Memory B cell (primary cell): ENCODE measurements at regions not wholly inside any gene's neighbourhood (a gene's known extent, or its start where the extent isn't known, plus 50 kb on each side); places are given as distances from the start of the nearest gene placed in this dataset.

Experiments
- ATAC-seq: fragments of 150-1000 bp; cut with Tn5 transposase; 2 replicates; pipeline ENCODE4 v1.10.0; 2021; ENCODE audit warnings: low read depth, mild to moderate bottlenecking, moderate library complexity
- DNase-seq, 2 donors: peaks; one replicate each; pipeline ENCODE4 v3.0.0; 2022; ENCODE audit warnings: low spot score in 2 of 2
- H3K27ac Mint-ChIP-seq: one replicate; pipeline ENCODE4 v1.8.0; 2022; ENCODE audit warnings: mild to moderate bottlenecking, moderate library complexity, mixed read lengths
- H3K27me3 Mint-ChIP-seq: one replicate; pipeline ENCODE4 v1.8.0; 2022; ENCODE audit warnings: mixed read lengths
- H3K36me3 Mint-ChIP-seq: one replicate; pipeline ENCODE4 v1.8.0; 2022; ENCODE audit warnings: mild to moderate bottlenecking, mixed read lengths
- H3K4me1 Mint-ChIP-seq: one replicate; pipeline ENCODE4 v1.8.0; 2022; ENCODE audit warnings: mixed read lengths
- H3K4me3 Mint-ChIP-seq: one replicate; pipeline ENCODE4 v1.8.0; 2022; ENCODE audit warnings: mild to moderate bottlenecking, moderate library complexity, mixed read lengths
- H3K9me3 Mint-ChIP-seq: one replicate; pipeline ENCODE4 v1.8.0; 2022; ENCODE audit warnings: mixed read lengths

DNA sequence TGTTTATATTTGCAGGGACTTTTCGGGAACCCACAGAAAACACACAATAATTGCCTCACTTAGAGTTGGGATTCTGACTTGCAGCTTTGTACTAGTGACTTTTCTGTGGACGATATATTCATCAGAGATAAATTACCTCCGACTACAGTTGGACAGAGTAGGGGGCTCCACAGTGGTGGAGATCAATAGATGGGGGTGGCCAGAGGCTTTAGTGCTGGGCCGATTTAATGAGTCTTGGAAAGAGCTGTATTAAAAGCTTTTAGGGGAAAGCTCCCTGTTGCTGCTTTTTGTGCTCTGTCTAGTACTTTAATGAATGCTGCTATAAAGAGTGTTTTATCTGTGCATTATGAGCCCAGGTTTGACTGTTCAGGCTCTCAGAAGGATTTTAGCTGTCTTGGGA lies 359.2 kb upstream of the DPYD start:
- peaks cover 3% of the 10 kb centered on the region for H3K9me3 Mint-ChIP-seq
- no peaks in the 10 kb centered on the region for H3K27me3 Mint-ChIP-seq
- no peaks in the 10 kb centered on the region for H3K4me1 Mint-ChIP-seq
- no peak for DNase-seq
- no peak for ATAC-seq
- H3K27ac Mint-ChIP-seq: no peak overlapping the region
- H3K36me3 Mint-ChIP-seq: no peaks in the 10 kb centered on the region
- no peak overlapping the region for H3K4me3 Mint-ChIP-seq

DNA sequence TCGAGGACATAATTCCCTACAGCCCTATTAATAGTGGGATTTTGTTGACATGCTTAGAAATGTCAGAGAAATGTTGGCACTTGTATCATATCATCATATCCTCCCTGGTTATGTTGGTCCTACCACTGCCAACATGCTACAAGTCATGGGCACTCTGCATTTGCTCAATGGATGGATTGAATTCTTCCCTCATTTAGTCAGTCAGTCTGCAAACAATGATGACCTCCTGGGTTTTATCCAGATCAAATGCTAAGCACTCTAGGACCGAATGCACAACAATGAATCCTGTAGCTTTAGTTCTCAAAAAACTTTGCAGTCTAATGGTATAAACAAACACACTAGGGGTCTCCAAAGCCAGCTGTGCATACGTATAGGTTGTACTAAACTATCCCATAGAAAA lies 357.2 kb upstream of the DPYD start:
- no peaks in the 10 kb centered on the region for H3K4me1 Mint-ChIP-seq
- H3K4me3 Mint-ChIP-seq: no peak overlapping the region
- H3K27ac Mint-ChIP-seq: no peak overlapping the region
- no peaks in the 10 kb centered on the region for H3K9me3 Mint-ChIP-seq
- no peaks in the 10 kb centered on the region for H3K36me3 Mint-ChIP-seq
- ATAC-seq (no peak), DNase-seq (no peak)
- H3K27me3 Mint-ChIP-seq: no peaks in the 10 kb centered on the region

DNA sequence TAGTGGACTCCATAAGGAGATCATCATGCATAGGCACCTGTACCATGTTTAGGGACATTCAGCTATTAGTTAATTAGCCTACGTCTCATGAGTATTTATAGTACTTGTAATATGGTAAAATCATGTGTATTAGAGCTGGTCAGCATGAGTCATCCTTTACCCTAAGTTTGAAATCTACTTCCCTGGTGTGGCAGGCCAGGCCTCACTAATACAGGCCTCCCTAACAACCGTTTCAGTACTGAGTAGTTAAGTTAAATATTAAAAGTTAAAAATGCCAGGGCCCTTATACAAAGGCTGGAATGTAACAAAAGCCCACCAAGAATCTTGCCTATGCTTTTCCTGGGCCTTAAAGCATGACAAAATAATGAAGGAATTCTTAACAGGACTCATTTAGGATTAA lies 356.3 kb upstream of the DPYD start:
- ATAC-seq: no peak
- Mint-ChIP-seq H3K36me3 (no peaks in the 10 kb centered on the region), H3K27me3 (no peaks in the 10 kb centered on the region), H3K9me3 (no peaks in the 10 kb centered on the region), H3K27ac (no peak overlapping the region), H3K4me3 (no peak overlapping the region), H3K4me1 (no peaks in the 10 kb centered on the region)
- no peak for DNase-seq

DNA sequence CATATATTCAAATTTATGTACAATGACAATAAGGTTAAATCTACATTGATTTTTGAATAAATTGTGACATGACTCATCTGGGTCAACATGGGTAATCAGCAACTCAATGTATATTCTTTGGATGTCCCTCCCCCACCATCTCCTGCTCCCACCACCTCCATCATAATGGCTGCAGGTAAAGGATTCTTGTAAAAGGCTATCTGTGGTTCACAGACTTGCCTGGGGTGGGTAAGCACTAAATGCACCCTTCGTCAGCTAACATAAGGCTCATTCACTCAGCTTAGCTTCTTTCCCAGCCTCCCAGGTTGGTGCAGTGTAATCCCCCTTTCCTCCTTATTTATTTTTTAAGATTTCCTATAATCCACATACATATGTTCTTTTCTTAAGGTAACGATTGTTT lies 355.7 kb upstream of the DPYD start:
- H3K36me3 Mint-ChIP-seq: no peaks in the 10 kb centered on the region
- no peak overlapping the region for H3K27ac Mint-ChIP-seq
- ATAC-seq (no peak), DNase-seq (no peak)
- H3K9me3 Mint-ChIP-seq: no peaks in the 10 kb centered on the region
- H3K4me3 Mint-ChIP-seq: no peak overlapping the region
- H3K27me3 Mint-ChIP-seq: no peaks in the 10 kb centered on the region
- no peaks in the 10 kb centered on the region for H3K4me1 Mint-ChIP-seq

DNA sequence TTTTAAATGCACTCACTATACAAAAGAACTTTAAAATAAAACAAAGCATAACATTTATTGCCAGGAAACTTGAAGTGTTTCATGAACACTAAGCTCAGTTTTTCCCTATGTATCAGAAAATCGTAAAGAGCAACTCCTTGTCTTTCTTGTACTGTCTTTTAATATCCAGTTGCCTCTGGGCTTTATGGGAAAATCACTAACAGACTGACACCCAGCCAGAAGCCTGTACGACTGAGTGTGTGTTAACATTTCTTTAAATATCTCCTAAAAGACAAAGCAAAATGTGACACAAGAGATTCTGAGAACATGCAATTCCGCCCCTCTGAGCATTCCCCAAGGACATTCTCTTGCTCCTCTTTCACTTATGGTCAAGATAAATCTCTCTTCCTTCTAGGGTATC lies 347.5 kb upstream of the DPYD start:
- DNase-seq (no peak), ATAC-seq (no peak)
- no peaks in the 10 kb centered on the region for H3K27me3 Mint-ChIP-seq
- H3K9me3 Mint-ChIP-seq: no peaks in the 10 kb centered on the region
- no peak overlapping the region for H3K4me3 Mint-ChIP-seq
- no peaks in the 10 kb centered on the region for H3K36me3 Mint-ChIP-seq
- no peak overlapping the region for H3K27ac Mint-ChIP-seq
- H3K4me1 Mint-ChIP-seq: no peaks in the 10 kb centered on the region

DNA sequence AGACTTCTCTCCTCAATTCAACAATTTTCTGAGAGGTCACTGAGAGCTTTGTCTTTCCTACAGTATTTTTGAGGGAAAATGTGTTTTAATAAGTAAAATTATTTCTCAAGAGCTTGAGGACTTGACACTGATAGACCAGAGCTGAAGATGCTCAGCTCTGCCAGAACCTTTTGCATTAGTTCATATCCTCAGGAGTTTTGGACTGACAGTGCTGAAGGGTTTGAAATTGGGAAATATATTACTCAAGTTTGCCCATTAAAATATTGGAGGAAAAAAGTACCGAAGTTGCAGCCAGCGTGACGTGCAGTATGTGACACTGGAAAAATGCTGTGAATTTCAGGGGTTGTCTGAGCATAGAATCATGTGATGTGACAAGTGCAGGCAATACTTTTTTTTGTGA lies 346.6 kb upstream of the DPYD start:
- no peaks in the 10 kb centered on the region for H3K36me3 Mint-ChIP-seq
- no peak for ATAC-seq
- no peak overlapping the region for H3K4me3 Mint-ChIP-seq
- H3K27ac Mint-ChIP-seq: no peak overlapping the region
- no peaks in the 10 kb centered on the region for H3K9me3 Mint-ChIP-seq
- no peaks in the 10 kb centered on the region for H3K4me1 Mint-ChIP-seq
- no peak for DNase-seq
- no peaks in the 10 kb centered on the region for H3K27me3 Mint-ChIP-seq

DNA sequence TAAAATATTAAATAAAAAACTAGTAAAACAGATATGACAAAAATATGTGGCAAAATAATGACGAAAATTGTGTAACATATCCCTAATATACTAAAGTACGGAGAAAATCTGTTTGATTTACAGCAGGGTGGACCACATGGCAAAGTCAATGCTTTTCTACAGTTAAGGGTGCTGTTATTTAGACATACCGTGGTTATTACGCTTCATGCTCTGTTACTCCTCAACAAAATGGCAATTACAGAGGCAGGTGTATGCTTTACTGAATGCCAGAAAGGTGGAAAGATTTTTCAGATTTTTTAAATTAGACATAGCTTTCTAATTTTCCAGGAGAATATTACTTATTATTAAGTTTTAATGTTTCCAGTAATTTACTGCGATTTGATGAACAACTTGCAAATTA lies 343.9 kb upstream of the DPYD start:
- Mint-ChIP-seq H3K27ac (no peak overlapping the region), H3K4me1 (no peaks in the 10 kb centered on the region), H3K9me3 (peaks cover 1% of the 10 kb centered on the region), H3K27me3 (no peaks in the 10 kb centered on the region), H3K4me3 (no peak overlapping the region), H3K36me3 (no peaks in the 10 kb centered on the region)
- ATAC-seq: no peak
- DNase-seq: no peak

DNA sequence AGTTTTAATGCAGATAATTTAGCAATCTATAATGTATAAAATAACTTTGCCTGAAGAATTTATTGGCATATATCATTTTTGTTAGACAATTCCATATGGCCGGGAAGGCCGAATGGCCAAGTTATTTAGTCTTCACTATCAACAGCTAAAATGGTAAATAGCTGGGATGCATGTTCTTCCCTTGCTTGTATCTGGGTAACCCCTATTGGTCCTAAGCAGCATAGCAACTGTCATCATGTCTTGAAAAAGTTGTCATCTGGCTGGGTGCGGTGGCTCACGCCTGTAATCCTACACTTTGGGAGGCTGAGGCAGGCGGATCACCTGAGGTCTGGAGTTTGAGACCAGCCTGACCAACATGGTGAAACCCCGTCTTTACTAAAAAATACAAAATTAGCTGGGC lies 340.0 kb upstream of the DPYD start:
- H3K27me3 Mint-ChIP-seq: no peaks in the 10 kb centered on the region
- no peak overlapping the region for H3K27ac Mint-ChIP-seq
- peaks cover 1% of the 10 kb centered on the region for H3K9me3 Mint-ChIP-seq
- no peak overlapping the region for H3K4me3 Mint-ChIP-seq
- no peaks in the 10 kb centered on the region for H3K36me3 Mint-ChIP-seq
- no peaks in the 10 kb centered on the region for H3K4me1 Mint-ChIP-seq
- no peak for DNase-seq
- no peak for ATAC-seq

DNA sequence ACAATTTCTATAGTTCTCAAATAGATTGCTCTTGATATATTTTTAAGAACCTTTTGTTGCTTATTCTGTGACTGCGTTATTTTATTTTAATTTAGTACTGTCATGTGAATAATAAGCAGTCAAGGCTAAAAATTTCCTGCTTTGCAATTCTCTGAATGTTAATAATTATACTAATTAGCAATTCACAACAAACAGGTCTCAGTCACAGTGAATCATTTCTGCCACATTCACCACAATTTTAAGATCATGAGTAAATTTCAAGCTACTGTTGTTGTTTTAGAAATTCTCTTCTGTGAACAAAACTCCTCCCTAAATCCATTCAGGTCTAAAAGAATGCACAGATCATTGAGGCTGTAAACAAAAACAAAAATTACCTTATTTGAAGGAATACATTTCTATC lies 339.6 kb upstream of the DPYD start:
- Mint-ChIP-seq H3K27ac (no peak overlapping the region), H3K9me3 (peaks cover 1% of the 10 kb centered on the region), H3K36me3 (no peaks in the 10 kb centered on the region), H3K27me3 (no peaks in the 10 kb centered on the region), H3K4me3 (no peak overlapping the region), H3K4me1 (no peaks in the 10 kb centered on the region)
- ATAC-seq (no peak), DNase-seq (no peak)

DNA sequence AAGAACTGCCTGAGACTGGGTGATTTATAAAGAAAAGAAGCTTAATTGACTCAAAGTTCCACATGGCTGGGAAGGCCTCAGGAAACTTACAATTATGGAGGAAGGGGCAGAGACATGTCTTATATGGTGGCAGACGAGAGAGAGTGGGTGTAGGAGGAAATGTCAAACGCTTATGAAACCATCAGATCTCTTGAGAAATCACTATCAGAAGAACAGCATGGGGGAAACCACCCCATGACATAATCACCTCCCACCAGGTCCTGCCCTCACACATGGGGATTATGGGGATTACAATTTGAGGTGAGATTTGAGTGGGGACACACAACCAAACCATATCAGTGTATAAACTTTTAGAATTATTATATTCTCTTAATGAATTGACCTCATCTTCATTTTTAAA lies 335.9 kb upstream of the DPYD start:
- Mint-ChIP-seq H3K36me3 (no peaks in the 10 kb centered on the region), H3K27me3 (no peaks in the 10 kb centered on the region), H3K4me1 (no peaks in the 10 kb centered on the region), H3K9me3 (peaks cover 1% of the 10 kb centered on the region), H3K27ac (no peak overlapping the region), H3K4me3 (no peak overlapping the region)
- no peak for ATAC-seq
- no peak for DNase-seq

DNA sequence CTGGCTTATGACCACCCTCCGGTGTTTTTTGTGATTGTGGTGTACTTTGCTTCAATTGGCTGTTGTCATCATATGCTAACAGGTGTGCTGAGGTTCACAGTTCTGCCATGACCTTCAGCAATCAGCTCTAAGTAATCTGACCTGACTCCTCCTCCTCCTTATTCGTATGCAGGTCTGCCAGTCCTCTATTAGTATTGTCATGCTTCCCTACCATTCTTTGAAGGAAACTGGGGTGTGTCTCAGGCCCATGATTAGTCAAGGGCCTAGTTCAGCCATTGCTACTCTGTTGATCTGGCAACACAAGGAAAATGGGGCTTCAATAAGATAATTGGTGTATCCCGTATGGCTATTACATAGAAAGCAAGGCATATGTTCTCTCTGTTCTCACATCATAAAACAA lies 332.3 kb upstream of the DPYD start:
- Mint-ChIP-seq H3K4me1 (no peaks in the 10 kb centered on the region), H3K27ac (no peak overlapping the region), H3K27me3 (no peaks in the 10 kb centered on the region), H3K9me3 (peaks cover 3% of the 10 kb centered on the region), H3K36me3 (no peaks in the 10 kb centered on the region), H3K4me3 (no peak overlapping the region)
- DNase-seq (no peak), ATAC-seq (no peak)

DNA sequence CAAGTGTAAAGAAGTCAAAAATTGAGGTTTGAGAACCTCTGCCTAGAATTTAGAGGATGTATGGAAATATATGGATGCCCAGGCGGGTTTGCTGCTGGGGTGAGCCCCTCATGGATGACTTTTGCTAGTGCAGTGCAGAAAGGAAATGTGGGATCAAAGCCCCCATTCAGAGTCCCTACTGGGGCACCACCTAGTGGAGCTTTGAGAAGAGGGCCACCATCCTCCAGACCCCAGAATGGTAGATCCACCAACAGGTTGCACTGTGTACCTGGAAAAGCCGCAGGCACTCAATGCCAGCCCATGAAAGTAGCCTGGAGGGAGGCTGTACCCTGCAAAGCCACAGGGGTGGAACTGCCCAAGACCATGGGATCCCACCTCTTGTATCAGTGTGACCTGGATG lies 330.7 kb upstream of the DPYD start:
- no peaks in the 10 kb centered on the region for H3K4me1 Mint-ChIP-seq

DNA sequence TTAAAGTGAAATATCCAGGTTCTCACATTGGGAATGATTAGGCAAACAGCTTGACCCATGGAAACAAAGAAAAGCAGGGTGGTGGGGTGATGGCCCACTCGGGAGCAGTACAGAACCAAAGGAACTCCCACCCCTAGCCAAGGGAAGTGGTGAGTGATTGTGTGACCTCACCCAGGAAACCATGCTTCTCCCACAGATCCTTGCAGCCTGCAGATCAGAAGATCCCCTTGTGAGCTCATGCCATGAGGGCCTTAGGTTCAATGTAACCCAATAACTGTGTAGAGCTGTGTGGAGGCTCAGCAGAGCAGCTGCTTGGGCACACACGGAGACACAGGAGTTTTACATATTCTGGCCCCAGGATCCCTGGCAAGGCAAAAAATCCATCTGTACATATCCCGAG lies 311.8 kb upstream of the DPYD start:
- peaks cover 20% of the 10 kb centered on the region for H3K9me3 Mint-ChIP-seq

More for the DNA sequence above, 330.7 kb upstream of the DPYD start:
- H3K27ac Mint-ChIP-seq: no peak overlapping the region
- H3K27me3 Mint-ChIP-seq: no peaks in the 10 kb centered on the region
- H3K36me3 Mint-ChIP-seq: no peaks in the 10 kb centered on the region
- H3K9me3 Mint-ChIP-seq: peaks cover 3% of the 10 kb centered on the region
- DNase-seq: no peak
- H3K4me3 Mint-ChIP-seq: no peak overlapping the region
- ATAC-seq: no peak

DNA sequence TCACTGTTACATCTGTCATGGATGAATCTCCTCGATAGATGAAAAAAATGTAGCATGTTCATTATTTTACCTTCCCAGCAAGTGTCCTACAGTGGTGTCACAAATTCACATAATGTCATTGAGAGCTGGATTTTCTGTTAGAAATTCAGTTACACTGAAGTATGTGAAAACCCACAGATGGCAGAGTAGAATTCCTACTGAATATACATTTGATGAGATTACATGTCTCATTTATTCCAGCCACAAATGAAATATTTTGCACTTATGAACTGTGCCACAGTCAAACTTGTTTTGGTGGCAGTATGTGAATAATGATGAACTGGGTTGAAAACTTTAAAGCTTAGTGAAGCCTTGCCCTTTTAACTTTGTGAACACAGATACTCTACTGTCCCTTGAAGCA lies 301.9 kb upstream of the DPYD start:
- ATAC-seq: no peak
- no peaks in the 10 kb centered on the region for H3K36me3 Mint-ChIP-seq
- H3K9me3 Mint-ChIP-seq: peaks cover 4% of the 10 kb centered on the region
- H3K27me3 Mint-ChIP-seq: no peaks in the 10 kb centered on the region
- H3K4me1 Mint-ChIP-seq: no peaks in the 10 kb centered on the region
- DNase-seq: no peak
- no peak overlapping the region for H3K27ac Mint-ChIP-seq
- H3K4me3 Mint-ChIP-seq: no peak overlapping the region

More for the DNA sequence above, 311.8 kb upstream of the DPYD start:
- ATAC-seq: no peak
- no peaks in the 10 kb centered on the region for H3K27me3 Mint-ChIP-seq
- no peaks in the 10 kb centered on the region for H3K4me1 Mint-ChIP-seq
- DNase-seq: no peak
- peaks cover 1% of the 10 kb centered on the region for H3K36me3 Mint-ChIP-seq
- H3K4me3 Mint-ChIP-seq: no peak overlapping the region
- H3K27ac Mint-ChIP-seq: no peak overlapping the region

DNA sequence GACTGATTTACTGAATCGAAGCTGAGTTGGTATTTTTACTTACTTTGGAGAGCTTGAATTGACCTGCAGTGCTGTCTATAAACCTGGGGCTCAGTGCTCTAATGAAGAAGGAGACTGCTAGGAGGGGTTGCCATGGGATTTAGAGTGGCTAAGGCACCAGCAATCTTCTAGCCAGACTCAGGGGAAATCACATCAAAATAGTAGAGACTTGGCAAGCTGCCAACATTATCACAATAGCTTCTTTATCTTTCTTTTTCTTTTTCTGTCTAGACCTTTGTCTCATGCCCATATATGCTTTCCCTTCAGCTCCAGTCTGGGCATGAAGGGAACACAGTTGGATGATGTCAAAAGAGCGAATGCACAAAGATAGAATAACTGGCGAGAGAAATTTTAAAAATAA lies 301.1 kb upstream of the DPYD start:
- H3K27me3 Mint-ChIP-seq: no peaks in the 10 kb centered on the region
- ATAC-seq (no peak), DNase-seq (no peak)
- no peak overlapping the region for H3K27ac Mint-ChIP-seq
- peaks cover 4% of the 10 kb centered on the region for H3K9me3 Mint-ChIP-seq
- no peak overlapping the region for H3K4me3 Mint-ChIP-seq
- H3K4me1 Mint-ChIP-seq: no peaks in the 10 kb centered on the region
- no peaks in the 10 kb centered on the region for H3K36me3 Mint-ChIP-seq

DNA sequence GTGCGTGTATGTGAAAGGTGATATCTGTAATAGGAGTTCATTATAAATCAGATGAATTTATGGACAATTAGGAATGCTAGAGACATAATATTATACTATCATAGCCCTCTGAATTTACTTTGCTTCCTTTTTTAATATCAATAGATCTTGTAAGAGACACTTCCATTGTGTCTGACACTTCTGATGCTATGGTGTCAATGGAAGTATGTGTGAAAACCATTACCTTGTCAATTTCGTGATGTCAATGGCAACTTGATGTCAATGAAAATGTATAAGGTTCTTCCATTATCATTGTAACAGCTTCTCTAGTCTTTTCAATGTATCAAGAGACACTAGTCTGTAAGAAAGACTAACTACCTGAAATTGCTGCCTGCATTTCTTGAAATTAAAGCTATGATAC lies 296.8 kb upstream of the DPYD start:
- no peak overlapping the region for H3K4me3 Mint-ChIP-seq
- H3K27ac Mint-ChIP-seq: no peak overlapping the region
- no peaks in the 10 kb centered on the region for H3K27me3 Mint-ChIP-seq
- ATAC-seq (no peak), DNase-seq (no peak)
- H3K4me1 Mint-ChIP-seq: no peaks in the 10 kb centered on the region
- peaks cover 3% of the 10 kb centered on the region for H3K9me3 Mint-ChIP-seq
- H3K36me3 Mint-ChIP-seq: no peaks in the 10 kb centered on the region
